HG02678 (cell line): ENCODE measurements at regions not wholly inside any gene's neighbourhood (a gene's known extent, or its start where the extent isn't known, plus 50 kb on each side); places are given as distances from the start of the nearest gene placed in this dataset.

Source experiments
- ATAC-seq: cut with Tn5 transposase; IDR thresholded peaks from one replicate; pipeline ENCODE4 v1.9.1; 2021; ENCODE audit warnings: mild to moderate bottlenecking, moderate library complexity; ENCODE audit not compliant: unreplicated experiment

DNA sequence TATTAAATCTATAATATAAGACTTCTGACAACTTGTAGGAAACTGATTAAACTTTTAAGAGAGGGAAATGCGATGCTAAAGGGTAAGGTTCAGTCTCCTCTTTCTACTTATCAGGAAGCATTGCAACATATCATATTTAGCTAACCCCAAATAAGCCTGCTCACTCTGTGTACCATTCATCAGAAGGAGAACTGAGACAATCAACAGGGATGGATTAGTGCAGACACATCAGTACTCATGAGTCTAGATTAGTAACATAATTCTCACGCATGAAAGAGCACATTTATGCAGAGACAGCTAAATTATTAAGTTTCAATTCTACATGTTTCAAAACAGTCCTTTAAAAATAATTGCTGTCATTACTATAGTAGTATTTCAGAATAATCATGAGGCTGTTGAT is 354.2 kb upstream of the ZWINT start:
- ATAC-seq: no peak

GRCh38 chr10:56698506-56698905 is 337.4 kb upstream of the ZWINT start:
- ATAC-seq: no peak

DNA sequence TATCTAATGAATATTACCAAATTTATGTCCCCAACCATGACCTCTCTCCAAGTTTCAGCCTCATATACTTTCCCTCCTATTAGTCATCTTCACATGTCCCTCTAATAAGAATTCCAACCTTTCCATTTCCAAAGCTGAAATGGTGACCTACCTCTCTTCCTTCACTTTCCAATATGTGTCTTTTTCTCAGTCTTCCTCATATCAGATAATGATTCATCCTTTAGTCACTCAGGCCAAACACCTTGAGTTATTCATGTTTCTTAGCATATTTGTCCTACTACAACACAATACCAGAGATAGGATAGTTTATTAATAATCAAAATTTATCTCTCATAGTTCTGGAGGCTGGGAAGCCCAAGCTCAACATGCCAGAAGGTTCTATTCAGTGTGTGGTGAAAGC is 318.5 kb upstream of the ZWINT start:
- ATAC-seq: no peak

GRCh38 chr10:56662765-56663447 is 301.8 kb upstream of the ZWINT start:
- ATAC-seq: peak; percentile 96

- ATAC-seq: peak; percentile 62
Observed at GRCh38 chr10:56653289-56653688, 292.2 kb upstream of the ZWINT start.

- no peak for ATAC-seq
Observed at GRCh38 chr10:56646329-56647111, 285.5 kb upstream of the ZWINT start.

DNA sequence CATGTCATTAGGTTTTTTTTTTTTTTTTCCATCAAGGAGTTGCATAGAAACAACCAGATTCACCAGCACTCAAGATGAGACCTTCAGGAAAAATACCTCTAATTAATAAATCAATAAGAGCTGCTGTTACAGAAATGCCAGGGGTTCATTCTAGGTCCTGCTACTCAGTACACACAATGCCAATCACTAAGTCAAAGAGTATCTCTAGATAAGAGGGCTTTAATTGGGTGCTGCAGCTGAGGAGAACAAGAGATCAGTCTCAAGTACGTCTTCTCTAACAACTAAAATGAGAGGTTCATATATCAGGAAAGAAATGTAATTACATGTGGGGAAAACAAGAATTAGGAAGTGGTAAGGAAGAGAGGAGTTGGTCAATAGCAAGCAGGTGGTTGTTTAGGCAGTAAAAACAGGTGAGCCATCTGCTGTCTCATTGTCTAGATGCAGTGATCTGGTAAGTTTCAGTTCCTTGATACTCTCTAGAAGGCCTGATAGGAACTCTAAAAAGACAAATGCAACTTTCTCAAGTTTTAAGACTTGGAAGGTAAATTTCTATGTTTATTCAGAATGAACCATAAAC is 272.9 kb upstream of the ZWINT start:
- ATAC-seq: peak; percentile 99

DNA sequence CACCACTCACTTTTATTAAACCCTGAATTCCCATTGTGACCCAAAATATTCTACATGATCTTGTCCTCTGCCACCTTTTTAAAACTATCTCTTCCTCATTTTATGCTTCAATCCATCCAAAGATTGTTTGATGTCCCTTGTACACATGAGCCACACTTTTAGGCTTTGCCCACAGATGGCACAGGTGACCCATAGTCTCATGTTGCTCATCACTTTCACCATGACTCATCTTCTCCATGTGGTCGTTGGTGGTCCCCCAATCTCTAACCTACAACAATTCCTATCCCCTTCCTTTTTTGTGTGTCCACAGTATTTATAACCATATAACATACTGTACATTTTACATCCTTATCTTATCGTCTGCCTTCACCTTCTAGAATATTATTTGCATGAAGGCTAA is 271.5 kb upstream of the ZWINT start:
- peak; percentile 28 for ATAC-seq

GRCh38 chr10:56624082-56624481 is 263.0 kb upstream of the ZWINT start:
- ATAC-seq: peak; percentile 81

DNA sequence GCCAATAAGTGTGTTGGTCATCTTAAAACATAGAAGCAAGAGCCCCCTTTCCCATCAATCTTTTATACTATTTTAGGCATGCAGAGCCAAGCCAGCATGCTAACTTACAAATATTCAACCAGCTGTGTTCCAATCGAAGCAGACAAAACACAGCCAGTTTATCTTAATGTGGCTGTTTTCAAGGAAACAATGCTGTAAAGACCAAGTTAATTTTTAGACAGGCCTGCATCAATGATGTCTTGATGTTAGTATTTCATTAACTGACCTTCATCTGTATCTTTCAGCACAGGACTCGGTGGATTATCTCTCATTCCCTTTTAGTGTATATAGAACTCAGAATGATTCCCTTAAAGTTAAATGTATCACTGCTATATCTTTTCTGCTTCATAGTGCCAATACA is 262.0 kb upstream of the ZWINT start:
- no peak for ATAC-seq

GRCh38 chr10:56622335-56622973 is 261.4 kb upstream of the ZWINT start:
- peak; percentile 78 for ATAC-seq

DNA sequence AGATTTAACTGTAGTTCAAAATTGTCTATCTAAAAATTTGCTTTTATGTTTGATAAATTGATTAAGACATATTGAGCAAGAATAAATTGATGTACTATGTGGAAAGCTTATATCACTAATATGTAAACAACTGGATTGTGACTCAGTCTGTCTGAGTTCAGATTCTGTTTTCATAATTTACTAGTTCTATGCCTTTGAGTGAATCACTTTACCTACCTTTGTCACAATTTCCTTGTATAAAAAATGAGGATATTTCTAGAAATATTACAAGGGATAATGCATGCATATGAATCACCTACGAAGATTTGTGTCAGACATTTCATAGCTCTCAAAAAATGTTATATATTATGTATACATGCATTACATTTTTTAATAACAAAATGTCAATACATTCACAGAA is 245.1 kb upstream of the ZWINT start:
- no peak for ATAC-seq

GRCh38 chr10:56605051-56605450 is 244.0 kb upstream of the ZWINT start:
- no peak for ATAC-seq

- no peak for ATAC-seq
Observed at GRCh38 chr10:56604624-56605023, 243.6 kb upstream of the ZWINT start.

GRCh38 chr10:56599201-56599600 is 238.1 kb upstream of the ZWINT start:
- no peak for ATAC-seq

DNA sequence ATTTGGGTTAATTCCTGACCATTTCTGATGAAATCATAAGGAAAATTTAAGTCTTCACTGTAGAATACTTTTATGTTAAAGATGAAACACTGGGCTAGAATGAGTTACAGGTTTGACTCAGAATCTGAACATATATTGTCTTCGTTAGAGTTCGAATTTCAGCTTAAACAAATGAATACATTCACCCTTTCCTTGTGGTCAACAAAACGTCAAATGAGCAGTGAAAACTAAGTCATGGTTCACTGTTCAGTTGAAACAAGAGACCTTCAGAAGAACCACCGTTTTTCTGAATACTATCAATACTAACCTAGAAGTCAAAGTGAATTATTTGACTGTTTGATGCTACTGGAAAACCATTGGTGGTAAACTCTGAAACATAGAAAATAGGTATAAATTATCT is 235.2 kb upstream of the ZWINT start:
- no peak for ATAC-seq

GRCh38 chr10:56593120-56593519 is 232.1 kb upstream of the ZWINT start:
- ATAC-seq: no peak

DNA sequence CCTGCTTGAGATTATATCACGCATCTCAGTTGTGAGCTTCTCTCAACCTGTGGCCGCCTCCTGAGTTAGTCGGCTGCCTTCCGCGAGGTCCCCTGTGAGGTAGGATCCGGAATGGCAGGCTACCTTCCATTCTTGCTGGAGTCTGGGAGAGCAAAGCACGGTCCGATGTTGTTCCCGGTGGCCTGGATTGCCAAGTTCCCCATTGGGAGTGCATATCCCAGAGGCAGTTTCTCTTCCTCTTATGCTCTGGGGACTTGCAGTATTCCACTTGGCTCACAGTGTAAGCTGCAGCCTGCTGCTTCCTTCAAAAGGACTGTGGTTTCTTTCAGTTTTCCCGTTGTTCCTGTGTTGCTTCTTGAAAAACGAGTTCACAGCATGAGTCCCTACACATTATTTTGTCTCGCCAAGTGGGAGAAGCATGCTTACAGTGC is 225.4 kb upstream of the ZWINT start:
- no peak for ATAC-seq

DNA sequence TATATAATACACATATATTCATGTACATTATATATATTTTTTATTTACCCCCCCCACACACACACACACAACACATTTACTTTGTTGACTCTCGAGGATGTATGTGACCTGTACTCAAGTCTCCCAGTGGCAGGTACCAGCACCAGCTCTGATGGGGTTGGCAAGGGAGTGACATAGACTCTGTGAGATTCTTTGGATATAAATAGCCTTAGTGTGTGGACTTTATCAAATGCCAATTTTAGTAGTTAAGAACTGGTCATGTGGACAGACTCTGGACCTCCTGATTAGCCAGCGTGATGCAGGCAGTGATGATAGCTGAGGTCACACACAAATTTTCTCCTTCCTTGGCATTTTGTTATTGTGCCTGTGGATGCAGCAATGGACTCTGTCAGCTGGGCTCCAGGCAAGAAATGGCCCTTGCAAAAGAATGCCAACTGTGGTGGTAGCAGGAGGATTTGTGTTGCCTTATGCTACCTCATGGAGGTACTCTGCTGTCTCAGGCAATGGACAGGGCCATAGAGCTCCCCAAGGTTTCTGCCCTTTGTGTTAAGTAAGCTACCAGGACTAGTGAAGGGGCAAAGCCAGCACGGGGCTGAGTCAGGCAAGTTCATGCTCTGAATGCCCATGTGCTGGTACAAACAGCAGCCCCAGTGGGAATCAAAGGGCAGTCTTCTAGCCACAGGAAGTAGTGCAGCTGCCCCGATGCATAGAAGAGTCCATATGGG is 224.6 kb upstream of the ZWINT start:
- ATAC-seq: no peak

DNA sequence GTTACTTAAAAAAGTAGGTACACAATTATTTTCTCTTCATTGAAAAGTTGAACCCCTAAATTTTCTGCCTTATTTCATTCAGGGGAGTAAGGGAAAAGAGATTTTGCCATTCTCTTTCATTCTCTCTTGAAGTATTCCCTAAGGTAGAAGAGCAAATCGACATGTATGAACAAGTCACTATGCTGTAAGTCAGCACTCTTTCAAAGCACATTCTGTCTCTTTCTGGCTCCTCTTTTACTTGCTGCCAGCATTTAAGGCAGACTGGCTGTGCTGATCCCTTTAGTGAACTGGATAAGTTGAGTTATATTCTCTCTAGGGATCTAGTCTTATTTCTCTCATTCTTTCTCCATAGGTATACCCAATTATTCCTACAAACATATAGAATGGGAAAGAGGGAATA is 222.3 kb upstream of the ZWINT start:
- ATAC-seq: no peak

DNA sequence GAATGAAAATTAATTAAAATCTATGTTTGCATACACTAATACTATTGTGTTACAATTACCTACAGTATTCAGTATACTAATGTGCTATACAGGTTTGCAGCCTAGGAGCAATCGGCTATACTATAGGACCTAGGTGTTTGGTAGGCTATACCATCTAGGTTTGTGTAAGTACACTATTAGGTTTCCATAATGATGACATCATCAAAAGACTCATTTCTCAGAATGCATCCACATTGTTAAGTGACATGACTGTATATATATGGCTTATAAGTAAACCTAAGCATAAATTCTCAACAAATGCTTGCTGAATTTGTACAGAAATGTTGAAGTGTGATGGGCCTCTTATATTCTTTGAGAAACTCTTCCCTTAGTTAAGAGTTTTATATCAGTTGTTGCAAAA is 206.5 kb upstream of the ZWINT start:
- ATAC-seq: no peak
